BE2C (cell line): ENCODE measurements at regions not wholly inside any gene's neighbourhood (a gene's known extent, or its start where the extent isn't known, plus 50 kb on each side); places are given as distances from the start of the nearest gene placed in this dataset.

Experiments used
- DNase-seq: peaks from one replicate; pipeline ENCODE4 v3.0.0-alpha.2; 2020
- H3K27me3 ChIP-seq: fragments of 250-450 bp; sonication (Bioruptor Pico); 2 replicates; pipeline ENCODE4 v1.5.1; 2020; ENCODE audit warnings: mild to moderate bottlenecking
- H3K36me3 ChIP-seq: fragments of 250-450 bp; sonication (Bioruptor Pico); 2 replicates; pipeline ENCODE4 v1.5.1; 2020; ENCODE audit warnings: mild to moderate bottlenecking
- H3K4me1 ChIP-seq: fragments of 250-450 bp; sonication (Bioruptor Pico); 2 replicates; pipeline ENCODE4 v1.5.1; 2020
- H3K4me3 ChIP-seq: 2 replicates; pipeline ENCODE4 v1.5.1; 2011; ENCODE audit warnings: low read depth, low read length
- H3K9me3 ChIP-seq: fragments of 250-450 bp; sonication (Bioruptor Pico); 2 replicates; pipeline ENCODE4 v1.5.1; 2020
- TF ChIP-seq, protein P1 (sequence below): IDR thresholded peaks from 2 replicates; pipeline ENCODE4 v1.5.1; 2012; ENCODE audit warnings: mild to moderate bottlenecking, low read depth, low read length

DNA sequence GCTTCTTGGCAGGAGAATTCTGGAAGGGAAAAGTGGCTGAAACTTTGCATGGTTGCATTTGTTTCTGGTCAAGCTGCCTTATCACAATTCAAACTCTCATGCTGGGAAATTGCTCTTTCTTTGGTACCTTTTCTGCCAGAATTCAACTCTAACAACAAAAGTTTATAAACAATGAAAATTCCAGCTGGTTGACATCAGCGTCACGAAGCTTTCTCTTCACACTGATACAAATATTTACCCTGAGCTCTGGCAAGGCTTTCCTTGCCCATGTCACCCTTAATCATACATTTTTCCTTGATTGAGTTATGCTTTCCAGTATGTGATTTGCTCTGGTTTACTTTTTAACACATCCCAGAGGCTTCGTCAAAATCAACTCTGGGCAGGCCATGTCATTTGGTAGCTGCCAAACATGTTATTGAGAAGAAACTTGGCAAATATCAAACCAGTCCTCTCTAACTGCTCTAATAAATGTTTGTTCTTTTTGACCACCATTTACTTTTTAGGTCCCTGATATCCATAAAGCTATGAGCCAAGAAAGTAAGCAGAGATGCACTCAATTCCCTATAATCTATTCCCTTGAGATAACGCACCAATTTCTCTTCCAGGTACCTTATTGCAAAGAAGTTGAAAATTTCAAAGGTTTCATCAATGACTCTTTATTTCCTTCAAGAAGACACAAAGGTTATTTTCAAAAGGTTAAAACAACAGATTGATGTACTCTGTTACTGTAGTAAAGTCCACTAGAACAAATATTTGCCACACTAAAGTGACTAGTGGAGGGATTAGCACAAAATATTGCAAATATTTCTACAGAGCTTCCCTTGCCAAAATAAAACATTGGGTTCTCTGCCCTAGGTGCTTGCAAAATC, 1241.1 kb upstream of the ZEB2 start:
- no peaks in the 10 kb centered on the region for H3K36me3 ChIP-seq

DNA sequence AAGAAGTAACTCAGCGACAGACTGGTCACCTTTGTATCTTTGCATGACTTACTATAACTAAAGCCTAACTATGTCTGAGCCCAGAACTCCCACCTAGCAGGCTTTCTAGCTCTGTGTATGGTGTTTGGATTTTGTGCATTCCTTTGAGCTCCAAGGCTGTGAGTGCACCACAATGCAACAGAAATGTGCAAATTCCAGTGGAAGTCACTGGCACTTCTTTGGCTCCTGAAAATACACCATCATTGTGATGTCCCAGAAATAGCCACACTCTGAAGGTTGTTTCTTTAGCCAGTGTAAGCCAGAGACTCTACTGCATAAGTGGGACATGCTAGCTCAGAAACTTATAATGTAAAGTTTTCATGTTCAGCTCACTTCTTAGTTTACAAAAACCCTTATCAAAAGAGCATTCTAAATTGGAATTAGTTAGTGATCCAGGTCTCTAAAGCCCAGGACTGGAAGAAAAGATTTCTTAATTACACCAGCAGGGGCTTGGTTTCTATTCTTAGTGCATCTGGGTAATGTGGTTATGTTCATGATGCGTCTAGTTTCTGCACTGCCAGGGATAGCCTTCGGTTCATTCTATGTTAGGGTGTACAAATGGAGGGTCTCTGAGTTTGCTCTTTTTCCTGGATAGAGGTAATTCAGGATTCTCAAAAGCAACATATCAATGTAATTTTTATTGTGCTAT, 1239.5 kb upstream of the ZEB2 start:
- Histone ChIP-seq H3K4me1 (no peaks in the 10 kb centered on the region), H3K9me3 (no peaks in the 10 kb centered on the region), H3K36me3 (no peaks in the 10 kb centered on the region), H3K27me3 (no peaks in the 10 kb centered on the region), H3K4me3 (no peak overlapping the region)
- TF ChIP-seq, protein P1, sequence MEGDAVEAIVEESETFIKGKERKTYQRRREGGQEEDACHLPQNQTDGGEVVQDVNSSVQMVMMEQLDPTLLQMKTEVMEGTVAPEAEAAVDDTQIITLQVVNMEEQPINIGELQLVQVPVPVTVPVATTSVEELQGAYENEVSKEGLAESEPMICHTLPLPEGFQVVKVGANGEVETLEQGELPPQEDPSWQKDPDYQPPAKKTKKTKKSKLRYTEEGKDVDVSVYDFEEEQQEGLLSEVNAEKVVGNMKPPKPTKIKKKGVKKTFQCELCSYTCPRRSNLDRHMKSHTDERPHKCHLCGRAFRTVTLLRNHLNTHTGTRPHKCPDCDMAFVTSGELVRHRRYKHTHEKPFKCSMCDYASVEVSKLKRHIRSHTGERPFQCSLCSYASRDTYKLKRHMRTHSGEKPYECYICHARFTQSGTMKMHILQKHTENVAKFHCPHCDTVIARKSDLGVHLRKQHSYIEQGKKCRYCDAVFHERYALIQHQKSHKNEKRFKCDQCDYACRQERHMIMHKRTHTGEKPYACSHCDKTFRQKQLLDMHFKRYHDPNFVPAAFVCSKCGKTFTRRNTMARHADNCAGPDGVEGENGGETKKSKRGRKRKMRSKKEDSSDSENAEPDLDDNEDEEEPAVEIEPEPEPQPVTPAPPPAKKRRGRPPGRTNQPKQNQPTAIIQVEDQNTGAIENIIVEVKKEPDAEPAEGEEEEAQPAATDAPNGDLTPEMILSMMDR = no peak
- no peak for DNase-seq

More for the DNA sequence above, 1241.1 kb upstream of the ZEB2 start:
- no peaks in the 10 kb centered on the region for H3K27me3 ChIP-seq
- DNase-seq = no peak
- TF ChIP-seq, protein P1 = no peak
- H3K4me3 ChIP-seq = no peak overlapping the region
- no peaks in the 10 kb centered on the region for H3K9me3 ChIP-seq
- no peaks in the 10 kb centered on the region for H3K4me1 ChIP-seq

DNA sequence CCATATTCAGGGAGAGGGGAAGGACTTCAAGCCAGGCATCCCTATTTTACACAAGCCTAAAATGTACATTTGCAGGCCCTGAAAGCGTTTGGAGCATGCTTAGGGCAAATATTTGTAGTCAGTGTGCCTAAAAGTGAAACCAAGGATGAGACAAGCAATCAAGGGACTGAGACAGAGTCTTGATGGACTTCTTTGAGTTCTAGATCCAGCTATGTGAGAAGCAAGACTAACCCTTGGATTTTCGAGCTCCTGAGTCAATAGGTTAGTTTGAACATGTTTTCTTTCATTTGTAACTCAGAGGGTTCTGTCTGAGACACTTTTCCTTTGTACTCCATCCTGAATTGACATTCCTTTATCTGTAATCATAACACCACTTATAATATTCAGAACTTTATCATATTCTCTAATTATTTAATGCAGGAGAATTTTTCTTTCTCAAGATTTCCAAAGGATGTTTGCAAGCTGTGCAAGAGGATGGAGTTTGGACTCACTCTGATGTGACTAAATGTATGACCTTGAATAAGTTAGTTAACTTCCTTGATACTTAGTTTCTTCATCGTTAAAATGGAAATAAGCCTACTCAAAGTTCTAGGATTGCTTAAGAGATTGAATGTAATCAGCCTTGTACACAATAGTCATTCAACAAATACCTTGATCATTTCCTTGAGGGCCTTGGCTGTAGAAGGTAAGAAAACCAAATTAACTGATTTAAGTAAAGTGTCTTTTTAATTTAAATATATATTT, 1237.8 kb upstream of the ZEB2 start:
- Histone ChIP-seq H3K4me3 (no peak overlapping the region), H3K4me1 (no peaks in the 10 kb centered on the region), H3K27me3 (no peaks in the 10 kb centered on the region), H3K9me3 (no peaks in the 10 kb centered on the region), H3K36me3 (no peaks in the 10 kb centered on the region)
- TF ChIP-seq, protein P1 = no peak
- DNase-seq = no peak

DNA sequence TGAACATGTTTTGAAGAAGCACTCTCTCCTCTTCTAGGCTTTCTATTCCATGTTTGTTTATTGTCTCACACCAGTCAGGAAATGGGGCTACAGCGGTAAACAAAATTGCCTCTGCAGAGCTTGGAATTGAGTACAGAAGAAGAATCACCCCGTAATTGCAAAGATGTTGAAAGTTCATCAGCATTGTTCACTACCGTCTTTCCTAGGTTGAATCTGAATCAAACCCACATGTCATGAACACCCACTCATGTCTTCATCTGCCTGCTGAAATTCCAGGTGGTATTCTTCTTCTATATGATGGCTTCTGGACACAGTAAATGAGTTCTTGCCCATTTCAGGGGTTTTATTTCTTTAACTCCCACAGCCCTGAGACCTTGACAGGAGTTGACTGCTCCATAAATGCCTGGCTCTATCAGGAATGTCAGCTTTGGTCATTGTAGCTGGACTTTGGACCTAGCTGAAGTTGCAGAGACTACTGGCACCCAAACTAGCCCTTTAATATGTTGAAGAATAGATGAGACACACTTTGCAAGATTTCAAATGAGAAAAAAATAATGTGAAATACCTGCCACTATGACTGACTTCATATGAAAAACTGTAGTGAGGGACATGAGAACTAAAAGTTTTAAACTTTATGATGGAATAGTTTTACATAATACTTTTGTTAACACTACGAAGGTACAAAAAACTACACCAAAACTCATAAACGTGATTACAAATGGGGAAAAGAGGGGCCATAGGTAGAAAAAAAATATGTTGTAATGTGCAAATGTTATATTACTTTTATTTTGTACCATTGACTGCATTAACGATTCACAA, 1235.3 kb upstream of the ZEB2 start:
- no peaks in the 10 kb centered on the region for H3K36me3 ChIP-seq
- TF ChIP-seq, protein P1 = no peak
- H3K4me1 ChIP-seq = no peaks in the 10 kb centered on the region
- no peak overlapping the region for H3K4me3 ChIP-seq
- H3K9me3 ChIP-seq = no peaks in the 10 kb centered on the region
- no peak for DNase-seq
- no peaks in the 10 kb centered on the region for H3K27me3 ChIP-seq

DNA sequence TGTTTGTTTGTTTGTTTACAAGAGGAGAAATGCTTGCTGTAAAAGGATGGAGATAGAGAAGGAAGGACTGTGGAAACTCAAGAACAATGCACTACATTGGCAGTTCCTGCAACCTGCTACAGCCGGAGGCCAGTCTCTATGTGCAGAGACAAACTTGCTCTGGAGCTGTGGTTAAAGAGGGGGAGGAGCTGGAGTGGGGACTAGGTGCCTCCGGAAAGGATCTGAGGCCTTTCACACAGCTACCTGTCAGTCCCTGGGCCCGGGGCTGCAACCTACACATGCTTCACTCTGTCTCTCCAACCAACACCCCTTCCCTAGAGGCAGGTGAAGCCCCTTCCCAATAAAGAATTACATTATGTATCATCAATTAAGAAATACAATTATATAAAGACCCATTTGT, 1234.0 kb upstream of the ZEB2 start:
- DNase-seq = no peak
- no peak overlapping the region for H3K4me3 ChIP-seq
- H3K27me3 ChIP-seq = no peaks in the 10 kb centered on the region
- TF ChIP-seq, protein P1 = no peak
- no peaks in the 10 kb centered on the region for H3K9me3 ChIP-seq
- H3K36me3 ChIP-seq = no peaks in the 10 kb centered on the region
- H3K4me1 ChIP-seq = no peaks in the 10 kb centered on the region
